ENCODE measurements at regions not wholly inside any gene's neighbourhood (a gene's known extent, or its start where the extent isn't known, plus 50 kb on each side); places are given as distances from the start of the nearest gene placed in this dataset.

- DNase-seq (ENCODE audit: low spot score), result no peak
Observed at GRCh38 chr3:130841357-130841756, 52.5 kb upstream of the ATP2C1 start.

- DNase-seq (ENCODE audit: low spot score), result no peak
Observed at GRCh38 chr3:130843441-130843840, 50.4 kb upstream of the ATP2C1 start.
